Nephron progenitor cell (in vitro differentiated cells): ENCODE measurements at regions not wholly inside any gene's neighbourhood (a gene's known extent, or its start where the extent isn't known, plus 50 kb on each side); places are given as distances from the start of the nearest gene placed in this dataset.
A peak's percentile ranks its signal among the peaks of the same experiment; 100 is the strongest.

Experiments
- DNase-seq: peaks from one replicate; pipeline ENCODE4 v3.0.0; 2021
- H3K27ac Mint-ChIP-seq: 2 replicates; pipeline ENCODE4 v1.8.0; 2021; ENCODE audit warnings: mild to moderate bottlenecking, moderate library complexity, mixed read lengths
- H3K27me3 Mint-ChIP-seq: 2 replicates; pipeline ENCODE4 v1.8.0; 2021; ENCODE audit warnings: mild to moderate bottlenecking, low read depth, mixed read lengths; ENCODE audit not compliant: poor library complexity
- H3K36me3 Mint-ChIP-seq: 2 replicates; pipeline ENCODE4 v1.8.0; 2021; ENCODE audit warnings: low read depth, mixed read lengths
- H3K4me1 Mint-ChIP-seq: 2 replicates; pipeline ENCODE4 v1.8.0; 2021; ENCODE audit warnings: mixed read lengths
- H3K4me3 Mint-ChIP-seq: 2 replicates; pipeline ENCODE4 v1.8.0; 2021; ENCODE audit warnings: mild to moderate bottlenecking, moderate library complexity, mixed read lengths
- H3K9me3 Mint-ChIP-seq: 2 replicates; pipeline ENCODE4 v1.8.0; 2021; ENCODE audit warnings: mild to moderate bottlenecking, moderate library complexity, mixed read lengths
- CTCF ChIP-seq: fragments of 200-600 bp; sonication (generic); IDR thresholded peaks from 2 replicates; pipeline ENCODE4 v1.5.0; 2021; ENCODE audit warnings: antibody characterized with exemption

DNA sequence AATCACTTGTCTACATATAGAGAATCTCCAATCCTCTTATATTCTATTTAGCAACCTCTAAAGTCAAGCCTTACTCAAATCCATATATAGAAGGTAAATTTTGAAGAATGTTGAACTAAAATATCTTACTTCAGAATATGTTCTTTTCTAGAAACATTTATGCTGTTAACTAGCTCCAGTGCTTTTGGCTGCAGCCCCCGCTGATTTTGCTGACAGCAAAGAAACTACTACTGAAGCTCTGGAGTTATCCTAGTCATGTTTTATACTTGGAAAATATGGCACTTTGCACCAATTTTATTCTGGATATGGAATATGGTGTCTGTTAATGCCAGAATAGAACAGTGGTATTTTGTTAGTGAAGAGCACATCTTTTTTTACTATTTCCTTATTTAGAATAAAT lies 212.4 kb upstream of the FSIP2 start:
- no peak for TF ChIP-seq CTCF
- no peaks in the 10 kb centered on the region for H3K4me1 Mint-ChIP-seq

GRCh38 chr2:185531721-185532120 lies 206.9 kb upstream of the FSIP2 start:
- H3K27ac Mint-ChIP-seq: no peak overlapping the region
- no peaks in the 10 kb centered on the region for H3K27me3 Mint-ChIP-seq
- H3K36me3 Mint-ChIP-seq: peaks cover 19% of the 10 kb centered on the region
- H3K4me3 Mint-ChIP-seq: no peak overlapping the region
- TF ChIP-seq CTCF: no peak
- H3K4me1 Mint-ChIP-seq: no peaks in the 10 kb centered on the region
- no peak for DNase-seq
- peaks cover 11% of the 10 kb centered on the region for H3K9me3 Mint-ChIP-seq

More for the DNA sequence above, 212.4 kb upstream of the FSIP2 start:
- no peak for DNase-seq
- H3K36me3 Mint-ChIP-seq: peaks cover 43% of the 10 kb centered on the region
- H3K27ac Mint-ChIP-seq: no peak overlapping the region
- H3K9me3 Mint-ChIP-seq: peaks cover 16% of the 10 kb centered on the region
- H3K4me3 Mint-ChIP-seq: no peak overlapping the region
- no peaks in the 10 kb centered on the region for H3K27me3 Mint-ChIP-seq

- no peaks in the 10 kb centered on the region for H3K9me3 Mint-ChIP-seq
- no peak overlapping the region for H3K27ac Mint-ChIP-seq
- H3K4me1 Mint-ChIP-seq: no peaks in the 10 kb centered on the region
- no peak for DNase-seq
- H3K36me3 Mint-ChIP-seq: no peaks in the 10 kb centered on the region
- no peak overlapping the region for H3K4me3 Mint-ChIP-seq
- no peaks in the 10 kb centered on the region for H3K27me3 Mint-ChIP-seq
- TF ChIP-seq CTCF: no peak
These were observed 200.9 kb upstream of the FSIP2 start for GRCh38 chr2:185537689-185538088.

DNA sequence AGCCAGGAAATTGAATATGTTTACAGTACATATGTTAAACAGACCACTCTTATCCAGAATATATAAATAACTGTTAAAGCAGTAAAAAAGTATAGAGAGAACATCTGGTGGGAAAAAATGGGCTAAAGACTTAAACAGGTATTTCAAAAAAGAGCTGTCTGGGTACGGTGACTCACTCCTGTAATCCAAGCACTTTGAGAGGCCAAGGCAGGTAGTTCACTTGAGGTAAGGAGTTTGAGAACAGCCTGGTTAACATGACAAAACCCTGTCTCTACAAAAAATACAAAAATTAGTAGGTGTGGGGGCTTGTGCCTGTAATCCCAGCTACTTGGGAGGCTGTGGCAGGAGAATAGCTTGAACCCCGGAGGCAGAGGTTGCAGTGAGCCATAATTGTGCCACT lies 171.4 kb upstream of the FSIP2 start:
- no peak for TF ChIP-seq CTCF
- peaks cover 23% of the 10 kb centered on the region for H3K36me3 Mint-ChIP-seq
- H3K27me3 Mint-ChIP-seq: peaks cover 5% of the 10 kb centered on the region

GRCh38 chr2:185567940-185568339 lies 170.7 kb upstream of the FSIP2 start:
- Mint-ChIP-seq H3K27ac (peak overlapping the region; percentile 66), H3K4me1 (no peaks in the 10 kb centered on the region), H3K4me3 (no peak overlapping the region), H3K9me3 (peaks cover 4% of the 10 kb centered on the region), H3K36me3 (peaks cover 23% of the 10 kb centered on the region), H3K27me3 (peaks cover 5% of the 10 kb centered on the region)
- DNase-seq: peak; percentile 4
- TF ChIP-seq CTCF: no peak

More for the DNA sequence above, 171.4 kb upstream of the FSIP2 start:
- Mint-ChIP-seq H3K4me1 (no peaks in the 10 kb centered on the region), H3K27ac (no peak overlapping the region), H3K4me3 (no peak overlapping the region), H3K9me3 (peaks cover 4% of the 10 kb centered on the region)
- no peak for DNase-seq

- H3K27ac Mint-ChIP-seq: no peak overlapping the region
- no peak overlapping the region for H3K4me3 Mint-ChIP-seq
- no peaks in the 10 kb centered on the region for H3K4me1 Mint-ChIP-seq
- no peak for TF ChIP-seq CTCF
- no peaks in the 10 kb centered on the region for H3K27me3 Mint-ChIP-seq
- H3K9me3 Mint-ChIP-seq: peaks cover 9% of the 10 kb centered on the region
- DNase-seq: no peak
- H3K36me3 Mint-ChIP-seq: peaks cover 21% of the 10 kb centered on the region
These were observed 160.3 kb upstream of the FSIP2 start for GRCh38 chr2:185578322-185578721.
